ENCODE measurements at regions not wholly inside any gene's neighbourhood (a gene's known extent, or its start where the extent isn't known, plus 50 kb on each side); places are given as distances from the start of the nearest gene placed in this dataset.
"Not testable (repeated sequence)": the region's sequence is repeated elsewhere in the genome, so short reads cannot be mapped to it uniquely, and the experiment has no call there.

GRCh38 chr6:167420177-167420576 lies 95.3 kb downstream of the TTLL2 start:
- Histone ChIP-seq H3K4me1 (ENCODE audit: low read depth) (peaks cover 5% of the 10 kb centered on the region), H3K9me3 (no peaks in the 10 kb centered on the region), H3K4me3 (no peak overlapping the region), H3K36me3 (ENCODE audit: low read depth) (no peaks in the 10 kb centered on the region)
- TF ChIP-seq, protein P1, sequence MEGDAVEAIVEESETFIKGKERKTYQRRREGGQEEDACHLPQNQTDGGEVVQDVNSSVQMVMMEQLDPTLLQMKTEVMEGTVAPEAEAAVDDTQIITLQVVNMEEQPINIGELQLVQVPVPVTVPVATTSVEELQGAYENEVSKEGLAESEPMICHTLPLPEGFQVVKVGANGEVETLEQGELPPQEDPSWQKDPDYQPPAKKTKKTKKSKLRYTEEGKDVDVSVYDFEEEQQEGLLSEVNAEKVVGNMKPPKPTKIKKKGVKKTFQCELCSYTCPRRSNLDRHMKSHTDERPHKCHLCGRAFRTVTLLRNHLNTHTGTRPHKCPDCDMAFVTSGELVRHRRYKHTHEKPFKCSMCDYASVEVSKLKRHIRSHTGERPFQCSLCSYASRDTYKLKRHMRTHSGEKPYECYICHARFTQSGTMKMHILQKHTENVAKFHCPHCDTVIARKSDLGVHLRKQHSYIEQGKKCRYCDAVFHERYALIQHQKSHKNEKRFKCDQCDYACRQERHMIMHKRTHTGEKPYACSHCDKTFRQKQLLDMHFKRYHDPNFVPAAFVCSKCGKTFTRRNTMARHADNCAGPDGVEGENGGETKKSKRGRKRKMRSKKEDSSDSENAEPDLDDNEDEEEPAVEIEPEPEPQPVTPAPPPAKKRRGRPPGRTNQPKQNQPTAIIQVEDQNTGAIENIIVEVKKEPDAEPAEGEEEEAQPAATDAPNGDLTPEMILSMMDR (IDR thresholded peaks at IDR 0.05) = no peak
- intact Hi-C loops (cut with DNase I, micrococcal nuclease) = no loop called here
- ATAC-seq (no peak), DNase-seq (no peak)

DNA sequence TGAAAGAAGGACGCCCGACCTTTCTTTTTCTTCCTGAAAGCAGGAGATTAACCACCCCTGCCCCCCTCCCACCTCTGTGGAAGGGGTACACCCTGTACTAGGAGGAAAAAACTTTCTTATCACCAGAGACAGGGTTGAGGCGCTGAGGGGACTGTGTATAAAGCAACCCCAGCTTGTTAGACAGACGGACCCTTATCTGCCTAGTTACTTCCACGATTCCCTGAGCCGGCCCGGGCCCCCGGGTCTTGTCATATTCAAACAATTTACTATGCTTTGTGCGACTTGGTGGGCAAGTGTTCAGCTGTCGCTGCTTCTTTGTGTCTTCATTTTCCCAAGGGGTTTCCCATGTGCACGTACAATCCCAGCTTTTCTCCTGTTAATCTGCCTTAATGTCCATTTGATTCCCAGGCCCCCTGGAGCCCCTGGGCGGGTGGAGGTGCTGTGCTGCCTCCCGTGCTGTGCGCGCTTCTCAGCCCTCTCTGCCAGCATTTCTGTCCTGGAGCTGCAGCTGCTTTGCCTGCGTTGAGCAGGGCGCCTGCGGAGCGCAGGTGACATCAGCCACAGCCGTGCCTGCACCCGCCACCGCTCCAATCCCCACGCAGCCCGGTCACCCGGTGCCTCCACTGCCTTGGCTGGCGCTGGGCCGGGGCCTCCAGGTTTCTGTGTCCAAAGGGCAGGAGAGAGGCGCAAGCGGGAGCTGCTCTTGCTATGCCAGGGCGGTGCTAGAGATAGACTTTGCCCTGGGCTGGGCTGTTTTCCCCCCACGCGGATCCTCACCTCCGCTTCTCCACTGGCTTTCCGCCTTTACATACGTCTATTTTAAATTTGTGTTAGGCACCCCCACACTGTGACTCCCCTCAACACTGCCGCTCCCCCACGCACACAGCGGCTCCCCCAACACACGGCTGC lies 96.2 kb downstream of the TTLL2 start:
- intact Hi-C loops (cut with DNase I, micrococcal nuclease) = no loop called here
- no peak overlapping the region for H3K4me3 ChIP-seq
- no peaks in the 10 kb centered on the region for H3K9me3 ChIP-seq
- DNase-seq (peak; percentile 92 to 96 (median 93)), ATAC-seq (peak; percentile 98)
- TF ChIP-seq, protein P1 (IDR thresholded peaks at IDR 0.05) = no peak
- H3K36me3 ChIP-seq (ENCODE audit: low read depth) = no peaks in the 10 kb centered on the region
- H3K4me1 ChIP-seq (ENCODE audit: low read depth) = peaks cover 10% of the 10 kb centered on the region

DNA sequence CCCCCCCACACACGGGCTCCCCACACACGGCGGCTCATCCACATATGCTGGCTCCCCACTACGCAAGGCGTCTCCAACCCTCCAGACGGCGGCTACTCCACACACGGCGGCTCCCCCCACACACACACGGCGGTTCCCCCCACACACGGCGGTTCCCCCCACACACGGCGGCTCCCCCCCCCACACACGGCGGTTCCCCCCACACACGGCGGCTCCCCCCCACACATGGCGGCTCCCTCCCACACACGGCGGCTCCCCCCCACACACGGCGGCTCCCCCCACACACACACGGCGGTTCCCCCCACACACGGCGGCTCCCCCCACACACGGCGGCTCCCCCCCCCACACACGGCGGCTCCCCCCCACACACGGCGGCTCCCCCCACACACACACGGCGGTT lies 97.1 kb downstream of the TTLL2 start:
- H3K36me3 ChIP-seq (ENCODE audit: low read depth); H3K4me3 ChIP-seq; intact Hi-C loops (cut with DNase I, micrococcal nuclease); DNase-seq; ATAC-seq; H3K9me3 ChIP-seq: not testable (repeated sequence)
- peaks cover 10% of the 10 kb centered on the region for H3K4me1 ChIP-seq (ENCODE audit: low read depth)

DNA sequence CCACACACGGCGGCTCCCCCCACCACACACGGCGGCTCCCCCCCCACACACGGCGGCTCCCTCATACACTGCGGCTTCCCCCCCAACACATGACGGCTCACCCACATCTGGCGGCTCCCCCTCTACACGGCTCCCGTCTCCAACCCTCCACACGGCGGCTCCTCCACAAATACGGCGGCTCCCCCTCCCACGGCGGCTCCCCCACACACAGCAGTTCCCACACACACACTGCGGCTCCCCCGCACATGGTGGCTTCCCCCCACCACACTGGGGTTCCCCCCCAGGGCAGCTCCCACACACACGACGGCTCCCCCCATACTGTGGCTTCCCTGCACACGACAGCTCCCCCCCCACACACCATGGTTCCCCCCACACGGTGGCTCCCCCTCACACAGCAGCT lies 98.0 kb downstream of the TTLL2 start:
- TF ChIP-seq, protein P1 (IDR thresholded peaks at IDR 0.05) = no peak
- no peaks in the 10 kb centered on the region for H3K36me3 ChIP-seq (ENCODE audit: low read depth)

GRCh38 chr6:167424060-167424673 lies 99.3 kb downstream of the TTLL2 start:
- DNase-seq (no peak), ATAC-seq (no peak)
- Histone ChIP-seq H3K9me3 (no peaks in the 10 kb centered on the region), H3K4me3 (no peak overlapping the region), H3K4me1 (ENCODE audit: low read depth) (peaks cover 10% of the 10 kb centered on the region), H3K36me3 (ENCODE audit: low read depth) (no peaks in the 10 kb centered on the region)
- intact Hi-C loops (cut with DNase I, micrococcal nuclease) = no loop called here
- TF ChIP-seq, protein P1 (IDR thresholded peaks at IDR 0.05) = no peak

More for the DNA sequence above, 98.0 kb downstream of the TTLL2 start:
- ATAC-seq (no peak), DNase-seq (no peak)
- Histone ChIP-seq H3K4me3 (no peak overlapping the region), H3K9me3 (no peaks in the 10 kb centered on the region), H3K4me1 (ENCODE audit: low read depth) (peaks cover 10% of the 10 kb centered on the region)
- intact Hi-C loops (cut with DNase I, micrococcal nuclease) = no loop called here

- intact Hi-C loops (cut with DNase I, micrococcal nuclease) = no loop called here
- TF ChIP-seq, protein P1 (IDR thresholded peaks at IDR 0.05) = no peak
- Histone ChIP-seq H3K36me3 (ENCODE audit: low read depth) (no peaks in the 10 kb centered on the region), H3K9me3 (no peaks in the 10 kb centered on the region), H3K4me1 (ENCODE audit: low read depth) (peaks cover 10% of the 10 kb centered on the region), H3K4me3 (no peak overlapping the region)
- DNase-seq (no peak), ATAC-seq (no peak)
These were observed 99.8 kb downstream of the TTLL2 start for GRCh38 chr6:167424700-167425099.

All from mucosa of descending colon (tissue), 3 donors.